K562 (cell line): ENCODE measurements at regions not wholly inside any gene's neighbourhood (a gene's known extent, or its start where the extent isn't known, plus 50 kb on each side); places are given as distances from the start of the nearest gene placed in this dataset.

Source experiments
- ATAC-seq: fragments of 200-7000 bp; cut with Tn5 transposase; 3 replicates; pipeline ENCODE4 v1.9.1; 2020; ENCODE audit warnings: moderate library complexity
- BruUV-seq: library from RNA; stranded (reverse); fragments of 400-500 nt; replicated peaks from 2 replicates; lab custom pipeline; 2021; lab: Mats Ljungman, UMichigan
- CTCF ChIA-PET: fragments of 300-600 bp; formaldehyde crosslinking; extraction: SDS; loops from one replicate; lab custom pipeline; 2021; ENCODE audit warnings: low intra/inter-chr PET ratio; lab: Yijun Ruan, JAX
- POLR2A ChIA-PET: fragments of 300-600, 350-650 bp; sonication (Branson Sonifier 250); formaldehyde crosslinking; extraction: SDS; loops from one replicate; lab custom pipeline; 2021; ENCODE audit warnings: antibody characterized with exemption, inconsistent platforms; lab: Yijun Ruan, JAX
- DNase-seq, 4 experiments: peaks; one replicate each; pipeline versions ENCODE4 v3.0.0 to v3.0.0-alpha.2; 2011 to 2018; ENCODE audit warnings: low spot score in 3 of 4, mixed read lengths in 3 of 4; ENCODE audit errors: extremely low read depth in 1 of 4
- FAIRE-seq: peaks from 2 replicates; lab custom pipeline; 2011; peaks lifted over from hg19 to GRCh38; lab: Jason Lieb, UNC
- H2AFZ ChIP-seq: 2 replicates; pipeline ENCODE4 v1.6.0; 2011; ENCODE audit warnings: low read depth, low read length, control low read depth, inconsistent platforms
- H3K27ac ChIP-seq: fragments of 200-600 bp; 3 replicates; pipeline ENCODE4 v1.8.0; 2011; ENCODE audit warnings: low read depth, mild to moderate bottlenecking, control low read depth, inconsistent platforms, low read length, moderate library complexity, mixed read lengths; ENCODE audit errors: extremely low read depth
- H3K27me3 ChIP-seq, 2 experiments: fragments of 300-600 bp in 1 of 2; 2 replicates in 1 of 2; 3 replicates in 1 of 2; pipeline versions ENCODE4 v1.6.0 to v1.8.0; 2011; ENCODE audit warnings: inconsistent platforms in 2 of 2, low read length in 2 of 2, mild to moderate bottlenecking in 1 of 2, mixed read lengths in 1 of 2, moderate library complexity in 1 of 2; ENCODE audit not compliant: control insufficient read depth in 2 of 2, insufficient read depth in 2 of 2
- H3K36me3 ChIP-seq: fragments of 300-600 bp; 3 replicates; pipeline ENCODE4 v1.8.0; 2011; ENCODE audit warnings: mild to moderate bottlenecking, low read length, inconsistent platforms; ENCODE audit not compliant: control insufficient read depth, insufficient read depth
- H3K4me1 ChIP-seq, 2 experiments: fragments of 200-600 bp in 1 of 2; replicated peaks in 1 of 2; 2 replicates in 1 of 2; 3 replicates in 1 of 2; pipeline versions ENCODE4 v1.5.1 to v1.8.0; 2011; ENCODE audit warnings: inconsistent platforms in 2 of 2, low read length in 2 of 2, mild to moderate bottlenecking in 1 of 2, mixed read lengths in 1 of 2, moderate library complexity in 1 of 2; ENCODE audit not compliant: control insufficient read depth in 2 of 2, insufficient read depth in 2 of 2
- H3K4me2 ChIP-seq: 2 replicates; pipeline ENCODE4 v1.6.1; 2011; ENCODE audit warnings: low read length, control low read depth, inconsistent platforms, mixed read lengths; ENCODE audit not compliant: insufficient read depth
- H3K4me3 ChIP-seq: fragments of 200-600 bp; sonication (generic), shearing (Covaris generic); 2 replicates; pipeline ENCODE4 v1.5.1; 2016; ENCODE audit warnings: control low read depth, inconsistent platforms
- H3K79me2 ChIP-seq: fragments of 200-600 bp; 3 replicates; pipeline ENCODE4 v1.8.0; 2011; ENCODE audit warnings: low read length, inconsistent platforms; ENCODE audit not compliant: control insufficient read depth, insufficient read depth
- H3K9ac ChIP-seq, 2 experiments: 2 replicates each; pipeline versions ENCODE4 v1.6.0 to v1.6.1; 2011; ENCODE audit warnings: low read depth in 2 of 2, low read length in 2 of 2, control low read depth in 1 of 2, inconsistent platforms in 1 of 2, mild to moderate bottlenecking in 1 of 2, mixed read lengths in 1 of 2; ENCODE audit not compliant: insufficient read depth in 1 of 2
- H3K9me1 ChIP-seq: one replicate; pipeline ENCODE4 v1.6.0; 2011; ENCODE audit warnings: inconsistent platforms, mild to moderate bottlenecking, low read length, moderate library complexity; ENCODE audit not compliant: control insufficient read depth, insufficient read depth
- H3K9me3 ChIP-seq: replicated peaks from 2 replicates; pipeline ENCODE4 v1.5.1; 2011; ENCODE audit warnings: low read depth, low read length, inconsistent platforms; ENCODE audit not compliant: control insufficient read depth, insufficient read depth
- H4K20me1 ChIP-seq: replicated peaks from 2 replicates; pipeline ENCODE4 v1.6.1; 2011; ENCODE audit warnings: low read length, inconsistent platforms, mixed read lengths; ENCODE audit not compliant: control insufficient read depth, insufficient read depth
- DDX20 ChIP-seq: fragments of 450-650 bp; IDR thresholded peaks from 2 replicates; pipeline ENCODE4 v1.6.1; 2016; ENCODE audit warnings: missing genetic modification characterization, low read depth, mild to moderate bottlenecking, missing compliant biosample characterization, moderate library complexity
- HMGN3 ChIP-seq: IDR thresholded peaks from 2 replicates; pipeline ENCODE4 v1.6.1; 2011; ENCODE audit warnings: borderline replicate concordance, low read depth, mild to moderate bottlenecking, mixed read lengths, low read length; ENCODE audit not compliant: insufficient read length; ENCODE audit errors: extremely low read depth
- NRF1 ChIP-seq, 2 experiments: fragments of 450-650 bp; IDR thresholded peaks in 1 of 2; conservative IDR thresholded peaks in 1 of 2; 2 replicates each; pipeline ENCODE4 v1.6.1; 2014; ENCODE audit warnings: mild to moderate bottlenecking in 2 of 2
- RCOR1 ChIP-seq, 2 experiments: IDR thresholded peaks; 2 replicates each; pipeline ENCODE4 v1.6.1; 2012; ENCODE audit warnings: low read depth in 2 of 2, low read length in 2 of 2, borderline replicate concordance in 1 of 2, improper control_type of control experiment in 1 of 2
- RFX1 ChIP-seq: fragments of 450-650 bp; IDR thresholded peaks from 2 replicates; pipeline ENCODE4 v1.6.1; 2016; ENCODE audit warnings: mild to moderate bottlenecking, moderate library complexity
- SRSF1 ChIP-seq: fragments of 200-400 bp; formaldehyde crosslinking; IDR thresholded peaks from 2 replicates; pipeline ENCODE4 v1.6.1; 2017; ENCODE audit warnings: mild to moderate bottlenecking, low read depth, low read length, moderate library complexity
- TGIF2 ChIP-seq: sonication (generic); formaldehyde crosslinking; IDR thresholded peaks from 2 replicates; pipeline ENCODE4 v1.8.1; 2022; ENCODE audit warnings: mild to moderate bottlenecking, missing genetic modification reagents, moderate library complexity
- ZC3H11A ChIP-seq: IDR thresholded peaks from 2 replicates; pipeline ENCODE4 v1.6.1; 2012; ENCODE audit warnings: low read depth, low read length, improper control_type of control experiment
- ZKSCAN1 ChIP-seq: fragments of 150-350 bp; IDR thresholded peaks from 2 replicates; pipeline ENCODE4 v1.6.1; 2016; ENCODE audit warnings: low read depth, low read length
- ZNF124 ChIP-seq: sonication (generic); formaldehyde crosslinking; IDR thresholded peaks from 2 replicates; pipeline ENCODE4 v1.8.1; 2022; ENCODE audit warnings: missing genetic modification reagents
- ZNF274 ChIP-seq: IDR thresholded peaks from 2 replicates; pipeline ENCODE4 v1.6.1; 2011; ENCODE audit warnings: low read depth, mild to moderate bottlenecking, low read length, moderate library complexity, borderline replicate concordance
- ZNF644 ChIP-seq: fragments of 200-800 bp; sonication (Bioruptor generic); IDR thresholded peaks from 2 replicates; pipeline ENCODE4 v1.6.1; 2016; ENCODE audit warnings: low read depth, missing genetic modification characterization, missing compliant biosample characterization
- ZSCAN29 ChIP-seq: fragments of 450-650 bp; IDR thresholded peaks from 2 replicates; pipeline ENCODE4 v1.6.1; 2017
- WGBS: fragments of 100-300 bp; shearing (Covaris generic); methylation state at CpG from one replicate; pipeline ENCODE4 v1.1.6; 2016; ENCODE audit warnings: low coverage, mixed read lengths; ENCODE audit not compliant: insufficient coverage; ENCODE audit errors: missing lambda C conversion rate; 5-methylcytosine and 5-hydroxymethylcytosine counted together
- in situ Hi-C: fragments of 300-500 bp; cut with MboI; formaldehyde crosslinking; loops from 4 replicates; pipeline ENCODE4 v1.15.0; 2018; ENCODE audit warnings: inconsistent platforms, mixed read lengths
- intact Hi-C: fragments of 100-400 bp; cut with micrococcal nuclease; formaldehyde crosslinking; loops from 2 replicates; pipeline ENCODE4 v1.14.2; 2022
- TF ChIP-seq, protein P1 (sequence below): fragments of 250-450 bp; sonication (Bioruptor Pico); IDR thresholded peaks from 2 replicates; pipeline ENCODE4 v1.8.0; 2022; ENCODE audit warnings: moderate library complexity, mild to moderate bottlenecking, inconsistent platforms
- TF ChIP-seq, protein P2 (sequence below): fragments of 450-650 bp; IDR thresholded peaks from 2 replicates; pipeline ENCODE4 v1.6.1; 2018; ENCODE audit not compliant: partially characterized antibody

DNA sequence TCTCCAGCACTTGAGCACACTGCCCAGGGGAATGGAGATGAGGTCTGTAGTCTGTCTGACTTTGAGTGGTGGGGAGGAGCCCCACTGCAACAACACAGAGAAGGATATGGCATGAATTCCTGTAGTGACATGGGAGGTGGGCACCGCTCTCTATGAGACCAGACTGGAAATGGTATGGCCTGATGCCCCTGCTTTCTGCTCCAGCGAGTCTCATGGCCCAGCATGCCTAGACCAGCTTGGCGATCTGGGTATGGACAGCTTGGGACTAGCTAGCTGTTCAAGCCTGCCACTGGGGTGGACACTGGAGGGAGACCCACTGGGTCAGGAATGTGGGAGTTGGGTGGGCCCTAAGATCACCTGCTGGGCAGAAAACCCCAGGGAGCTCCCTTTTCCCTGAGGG is 477.8 kb upstream of the SEL1L start (continued):
- TF ChIP-seq, protein P1, sequence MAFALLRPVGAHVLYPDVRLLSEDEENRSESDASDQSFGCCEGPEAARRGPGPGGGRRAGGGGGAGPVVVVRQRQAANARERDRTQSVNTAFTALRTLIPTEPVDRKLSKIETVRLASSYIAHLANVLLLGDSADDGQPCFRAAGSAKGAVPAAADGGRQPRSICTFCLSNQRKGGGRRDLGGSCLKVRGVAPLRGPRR (CRISPR knock-in tag) = no peak

DNA sequence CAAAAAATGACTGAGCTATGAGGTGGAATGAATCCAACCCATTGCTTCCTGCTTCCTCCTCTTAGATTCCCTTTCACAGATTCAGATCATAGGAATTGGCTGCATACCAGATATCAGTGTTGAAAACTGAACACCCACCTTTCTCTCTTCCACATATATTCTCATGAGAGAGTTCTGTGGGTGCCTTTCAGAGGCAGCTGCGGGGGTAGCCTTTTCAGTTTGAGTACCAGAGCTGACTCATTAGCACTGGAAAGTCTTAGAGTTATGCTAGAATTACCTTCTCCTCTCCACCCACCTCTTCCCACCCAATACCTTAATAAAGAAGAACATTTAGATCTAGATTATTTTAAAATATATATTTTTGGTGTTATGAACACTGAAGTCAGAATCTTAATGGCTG is 495.4 kb upstream of the SEL1L start:
- in situ Hi-C loops = no loop called here
- CTCF ChIA-PET = no interaction called here

More for the DNA sequence above, 495.4 kb upstream of the SEL1L start:
- Histone ChIP-seq H3K36me3 (no peaks in the 10 kb centered on the region), H3K27ac (no peak overlapping the region), H3K9ac (no peak overlapping the region), H3K4me2 (no peak overlapping the region), H3K27me3 (no peaks in the 10 kb centered on the region), H3K9me1 (no peaks in the 10 kb centered on the region), H3K9me3 (no peaks in the 10 kb centered on the region), H3K4me1 (no peaks in the 10 kb centered on the region), H4K20me1 (no peaks in the 10 kb centered on the region), H3K4me3 (no peak overlapping the region), H2AFZ (no peak overlapping the region), H3K79me2 (no peaks in the 10 kb centered on the region)
- FAIRE-seq (no peak), DNase-seq (no peak), ATAC-seq (no peak)
- intact Hi-C loops = no loop called here
- POLR2A ChIA-PET = no interaction called here
- TF ChIP-seq ZC3H11A = no peak
- no peak for TF ChIP-seq ZNF274
- TF ChIP-seq DDX20 (tag) = no peak
- TF ChIP-seq TGIF2 = no peak
- TF ChIP-seq ZNF644 (tag) = no peak
- no peak for TF ChIP-seq ZSCAN29
- no peak for TF ChIP-seq HMGN3
- TF ChIP-seq, protein P2, sequence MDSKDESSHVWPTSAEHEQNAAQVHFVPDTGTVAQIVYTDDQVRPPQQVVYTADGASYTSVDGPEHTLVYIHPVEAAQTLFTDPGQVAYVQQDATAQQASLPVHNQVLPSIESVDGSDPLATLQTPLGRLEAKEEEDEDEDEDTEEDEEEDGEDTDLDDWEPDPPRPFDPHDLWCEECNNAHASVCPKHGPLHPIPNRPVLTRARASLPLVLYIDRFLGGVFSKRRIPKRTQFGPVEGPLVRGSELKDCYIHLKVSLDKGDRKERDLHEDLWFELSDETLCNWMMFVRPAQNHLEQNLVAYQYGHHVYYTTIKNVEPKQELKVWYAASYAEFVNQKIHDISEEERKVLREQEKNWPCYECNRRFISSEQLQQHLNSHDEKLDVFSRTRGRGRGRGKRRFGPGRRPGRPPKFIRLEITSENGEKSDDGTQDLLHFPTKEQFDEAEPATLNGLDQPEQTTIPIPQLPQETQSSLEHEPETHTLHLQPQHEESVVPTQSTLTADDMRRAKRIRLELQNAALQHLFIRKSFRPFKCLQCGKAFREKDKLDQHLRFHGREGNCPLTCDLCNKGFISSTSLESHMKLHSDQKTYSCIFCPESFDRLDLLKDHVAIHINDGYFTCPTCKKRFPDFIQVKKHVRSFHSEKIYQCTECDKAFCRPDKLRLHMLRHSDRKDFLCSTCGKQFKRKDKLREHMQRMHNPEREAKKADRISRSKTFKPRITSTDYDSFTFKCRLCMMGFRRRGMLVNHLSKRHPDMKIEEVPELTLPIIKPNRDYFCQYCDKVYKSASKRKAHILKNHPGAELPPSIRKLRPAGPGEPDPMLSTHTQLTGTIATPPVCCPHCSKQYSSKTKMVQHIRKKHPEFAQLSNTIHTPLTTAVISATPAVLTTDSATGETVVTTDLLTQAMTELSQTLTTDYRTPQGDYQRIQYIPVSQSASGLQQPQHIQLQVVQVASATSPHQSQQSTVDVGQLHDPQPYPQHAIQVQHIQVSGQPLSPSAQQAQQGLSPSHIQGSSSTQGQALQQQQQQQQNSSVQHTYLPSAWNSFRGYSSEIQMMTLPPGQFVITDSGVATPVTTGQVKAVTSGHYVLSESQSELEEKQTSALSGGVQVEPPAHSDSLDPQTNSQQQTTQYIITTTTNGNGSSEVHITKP = no peak
- TF ChIP-seq SRSF1 = no peak
- no peak for TF ChIP-seq NRF1 (conservative IDR thresholded peaks at IDR 0.05 in 1 of 2, IDR thresholded peaks at IDR 0.05 in 1 of 2)
- no peak for TF ChIP-seq ZNF124 (CRISPR knock-in tag)
- TF ChIP-seq RFX1 = no peak
- TF ChIP-seq RCOR1 (IDR thresholded peaks at IDR 0.05; ENCODE audit: borderline replicate concordance in 1 of 2, low read depth in 2 of 2, low read length in 2 of 2) = no peak
- no peak for TF ChIP-seq ZKSCAN1
- 0% methylated on average over 1 of the region's 1 CpG for WGBS
- BruUV-seq = no TSS peak
